GM18861 (cell line): ENCODE measurements at regions not wholly inside any gene's neighbourhood (a gene's known extent, or its start where the extent isn't known, plus 50 kb on each side); places are given as distances from the start of the nearest gene placed in this dataset.

Experiments
- ATAC-seq: cut with Tn5 transposase; IDR thresholded peaks from one replicate; pipeline ENCODE4 v1.9.1; 2021; ENCODE audit not compliant: unreplicated experiment

DNA sequence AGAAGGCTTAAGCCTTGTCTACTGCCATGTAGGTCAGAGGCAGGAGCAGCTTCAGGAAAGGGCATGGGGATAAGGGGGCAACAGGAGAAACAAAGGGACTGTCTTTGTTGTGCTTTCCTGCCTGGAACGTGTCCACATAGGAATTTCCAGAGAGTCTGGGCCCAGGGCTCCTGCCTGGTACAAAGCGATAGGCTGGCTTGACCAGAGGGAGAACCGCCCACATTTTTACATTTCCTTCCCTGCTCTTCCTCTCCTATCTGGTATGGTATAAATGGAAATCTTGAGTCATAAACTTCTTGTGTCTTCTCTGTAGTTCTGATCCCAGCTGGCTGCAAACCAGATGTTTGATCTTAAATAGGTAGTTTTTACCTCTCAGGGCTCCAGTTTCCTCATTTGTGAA is 414.8 kb downstream of the HRH4 start:
- no peak for ATAC-seq

DNA sequence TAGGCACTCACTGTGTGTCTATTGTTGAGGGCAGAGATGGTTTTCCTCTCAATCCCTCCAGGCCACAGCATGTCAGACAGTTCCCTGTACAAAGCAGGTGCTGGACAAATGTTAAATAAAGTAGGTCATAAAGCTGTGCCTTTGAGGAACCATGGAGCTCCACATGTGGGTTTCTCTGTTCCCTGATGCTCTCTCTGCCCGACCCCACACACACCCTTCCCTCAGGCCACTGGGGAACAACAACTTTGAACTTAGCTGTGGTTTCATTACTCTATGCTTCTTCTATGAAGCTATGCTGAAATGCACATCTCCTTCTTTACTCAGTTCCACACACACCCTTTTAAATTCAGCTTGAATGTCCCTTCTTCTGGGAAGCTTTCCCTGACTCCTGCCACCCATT is 415.3 kb downstream of the HRH4 start:
- no peak for ATAC-seq

DNA sequence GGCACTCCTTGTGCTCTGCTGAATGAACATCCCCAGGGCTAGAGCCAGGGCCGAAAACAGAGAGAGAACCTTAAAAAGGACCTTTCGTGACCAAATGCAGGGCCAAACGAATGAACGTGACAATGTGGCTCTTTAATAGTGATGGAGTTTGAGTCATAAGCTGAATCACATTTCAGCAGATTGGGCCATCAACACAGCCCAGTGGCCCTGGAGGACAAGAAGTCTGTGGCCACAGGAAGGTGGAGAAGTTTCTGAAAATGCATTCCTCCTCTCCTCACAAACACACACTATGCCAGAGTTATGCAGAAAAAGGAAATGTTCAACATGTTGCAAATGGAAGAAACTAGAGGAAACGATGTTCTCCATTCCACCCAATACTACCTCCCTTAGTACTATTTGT is 415.8 kb downstream of the HRH4 start:
- no peak for ATAC-seq

- no peak for ATAC-seq
These were observed 416.6 kb downstream of the HRH4 start for GRCh38 chr18:24877066-24877465.

GRCh38 chr18:24877546-24877945 is 417.1 kb downstream of the HRH4 start:
- ATAC-seq: no peak

GRCh38 chr18:24878289-24878688 is 417.9 kb downstream of the HRH4 start:
- no peak for ATAC-seq

DNA sequence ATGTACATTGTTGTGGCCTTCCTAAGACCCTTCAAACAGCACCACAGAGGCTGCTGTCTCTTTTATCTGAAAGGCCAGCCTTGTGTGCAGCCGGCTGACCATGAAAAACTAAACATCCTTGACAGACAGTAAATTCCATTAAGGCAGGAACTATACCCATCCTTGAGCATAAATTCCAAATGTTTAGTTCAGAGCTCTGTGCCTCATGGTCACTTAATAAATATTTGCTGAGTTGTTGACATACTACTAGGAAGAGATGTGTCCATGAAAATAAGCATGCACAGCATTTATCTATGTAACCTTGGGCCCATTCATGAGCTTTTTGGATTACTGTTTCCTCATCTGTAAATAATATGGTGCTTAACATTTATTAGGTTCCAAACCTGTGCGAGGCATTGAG is 424.8 kb downstream of the HRH4 start:
- no peak for ATAC-seq

DNA sequence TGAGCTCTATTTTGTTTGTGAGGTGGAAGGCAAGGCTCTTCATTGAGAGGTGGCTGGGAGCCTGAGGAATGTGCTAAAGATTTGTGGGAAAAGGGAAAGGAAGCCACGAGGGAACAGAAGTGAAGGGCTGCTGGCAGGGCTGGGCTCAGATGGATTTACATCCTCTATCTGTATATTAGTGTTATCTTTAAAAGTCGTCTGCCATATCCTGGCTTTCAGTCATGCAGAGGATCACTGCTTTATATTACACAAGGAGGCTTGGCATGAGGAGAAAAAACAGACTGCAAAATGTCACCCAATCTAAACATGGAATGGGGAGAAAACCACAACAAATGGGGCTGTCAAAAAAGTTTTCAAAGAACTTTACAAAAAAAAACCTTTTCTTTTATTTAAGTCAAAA is 434.4 kb downstream of the HRH4 start:
- no peak for ATAC-seq

GRCh38 chr18:24897461-24897860 is 437.0 kb downstream of the HRH4 start:
- no peak for ATAC-seq

DNA sequence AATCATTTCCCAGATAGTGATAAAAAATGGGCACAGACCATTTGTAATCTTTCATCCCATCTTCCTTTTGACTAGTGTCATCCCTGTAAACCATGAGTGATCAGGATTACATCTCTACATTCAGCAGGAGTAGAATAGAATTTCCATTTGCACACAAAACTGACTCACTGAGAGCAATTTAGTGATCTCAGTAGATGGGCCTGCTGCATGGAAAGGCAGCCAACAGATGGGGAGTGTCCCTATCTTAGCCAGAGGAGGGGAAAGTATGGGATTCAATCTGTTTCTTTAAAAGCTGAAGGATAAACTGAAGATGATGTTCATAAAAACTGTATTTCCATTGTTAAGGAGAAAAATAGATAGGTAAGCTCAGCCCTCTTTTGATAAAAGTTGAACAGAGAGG is 441.7 kb downstream of the ZNF521 start:
- ATAC-seq: no peak

GRCh38 chr18:24913507-24914170 is 438.3 kb downstream of the ZNF521 start:
- ATAC-seq: no peak

GRCh38 chr18:24914171-24914525 is 437.8 kb downstream of the ZNF521 start:
- no peak for ATAC-seq

GRCh38 chr18:24914685-24915084 is 437.3 kb downstream of the ZNF521 start:
- ATAC-seq: no peak

GRCh38 chr18:24915547-24915946 is 436.4 kb downstream of the ZNF521 start:
- no peak for ATAC-seq

DNA sequence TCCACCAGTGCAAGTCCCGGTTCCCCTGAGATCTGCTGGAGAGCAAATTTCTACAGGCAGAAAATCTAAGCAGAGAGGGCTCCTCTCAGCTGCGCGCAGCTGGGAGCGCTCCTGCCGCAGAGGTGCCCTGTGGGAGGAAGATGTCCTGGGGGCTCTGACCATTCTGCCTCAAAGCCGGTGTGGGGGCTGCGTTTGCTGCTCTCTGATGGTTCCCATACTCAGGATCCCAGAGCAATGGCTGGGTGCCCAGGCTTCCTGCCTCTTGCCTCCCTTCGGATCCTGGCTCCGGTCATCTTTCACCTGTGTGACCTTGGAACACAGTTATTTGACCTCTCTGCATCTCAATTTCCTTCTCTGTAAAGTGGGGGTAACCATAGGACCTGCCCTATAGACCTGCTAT is 434.2 kb downstream of the ZNF521 start:
- no peak for ATAC-seq

DNA sequence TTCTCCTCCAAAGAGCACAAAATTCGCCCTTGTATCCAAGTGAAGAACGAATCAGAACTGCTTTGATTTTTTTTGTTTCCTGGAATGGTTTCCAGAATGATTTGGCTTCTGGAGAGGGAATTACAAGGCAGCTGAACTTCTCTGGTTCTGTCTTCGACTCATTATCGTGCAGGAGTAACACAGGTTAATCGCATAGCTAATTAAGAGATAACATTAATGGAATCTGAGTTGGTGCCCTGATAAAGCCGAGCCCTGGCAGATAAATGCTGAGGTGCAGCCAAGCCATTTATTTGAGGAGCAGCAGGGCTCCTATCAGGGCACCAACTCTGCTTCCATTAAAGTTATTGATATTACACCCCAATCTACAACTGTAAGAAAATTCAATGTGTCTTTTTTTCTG is 433.7 kb downstream of the ZNF521 start:
- ATAC-seq: no peak

DNA sequence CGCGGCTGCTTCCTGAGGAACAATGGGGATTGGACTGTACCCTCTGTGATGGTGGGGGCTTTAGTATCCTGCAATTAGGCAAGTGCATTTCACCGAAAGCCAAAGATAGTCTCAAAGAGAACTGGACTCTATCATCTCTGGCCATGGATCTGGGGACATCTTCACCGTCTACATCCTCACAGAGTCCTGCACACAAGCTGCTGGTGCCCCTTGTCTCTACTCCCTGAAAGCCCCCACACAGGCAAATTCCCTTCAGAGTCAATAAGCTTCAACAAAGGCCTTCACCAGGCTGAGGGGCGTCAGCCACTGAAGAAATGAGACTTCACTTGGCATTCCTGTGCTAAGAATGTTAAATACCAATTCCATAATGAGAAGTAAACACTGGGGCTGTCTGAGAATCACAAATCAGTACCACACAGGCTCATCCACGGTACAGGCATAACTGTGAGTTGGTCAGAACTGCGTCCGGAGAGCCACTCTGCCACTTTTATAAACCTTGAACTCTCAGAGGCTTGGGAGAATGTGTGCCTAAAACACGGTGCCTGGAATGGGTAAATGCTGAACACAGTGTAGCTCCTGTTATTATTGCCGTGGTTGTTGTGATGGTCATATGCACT is 432.7 kb downstream of the ZNF521 start:
- ATAC-seq: no peak

- no peak for ATAC-seq
These were observed 429.5 kb downstream of the ZNF521 start for GRCh38 chr18:24922491-24922890.

GRCh38 chr18:24923138-24923537 is 428.8 kb downstream of the ZNF521 start:
- peak; percentile 89 for ATAC-seq

DNA sequence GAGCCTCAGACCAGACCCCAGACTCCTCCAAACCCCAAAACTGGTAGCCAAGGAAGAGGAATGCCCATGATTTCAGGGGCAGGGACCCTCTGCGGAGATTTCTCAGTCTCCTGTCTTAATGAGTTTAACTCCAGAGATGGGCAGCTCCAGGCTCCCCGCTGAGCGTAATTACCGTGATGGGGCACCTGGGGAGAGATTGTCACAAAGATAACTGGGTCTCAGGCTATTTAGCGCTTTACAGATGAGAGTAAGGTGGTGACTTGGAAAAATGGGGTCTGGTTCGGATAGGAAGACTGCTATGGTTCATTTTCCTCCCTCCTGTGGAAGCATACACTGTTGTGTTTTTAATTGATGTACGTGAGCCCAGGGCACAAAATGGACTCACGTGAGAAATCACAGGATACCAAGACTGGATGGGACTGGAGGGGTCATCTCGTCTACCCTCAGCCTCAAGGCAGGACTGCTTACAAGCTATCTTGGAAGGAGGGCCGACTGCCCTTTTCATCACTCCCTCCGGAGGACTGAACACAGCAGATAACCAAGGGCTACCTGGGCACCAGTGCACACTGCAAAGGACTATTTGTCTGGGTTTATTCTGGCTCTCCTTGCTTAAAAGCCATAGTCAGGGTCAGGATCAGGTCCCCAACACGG is 427.8 kb downstream of the ZNF521 start:
- ATAC-seq: no peak

- ATAC-seq: no peak
These were observed 425.3 kb downstream of the ZNF521 start for GRCh38 chr18:24926649-24927048.

- ATAC-seq: no peak
These were observed 423.6 kb downstream of the ZNF521 start for GRCh38 chr18:24928301-24928878.
